PC-3 (cell line): ENCODE measurements at regions not wholly inside any gene's neighbourhood (a gene's known extent, or its start where the extent isn't known, plus 50 kb on each side); places are given as distances from the start of the nearest gene placed in this dataset.

Source experiments
- ATAC-seq: fragments of 200-7000 bp; cut with Tn5 transposase; 2 replicates; pipeline ENCODE4 v1.9.1; 2020; ENCODE audit warnings: mild to moderate bottlenecking, moderate library complexity
- BruUV-seq: library from RNA; stranded (reverse); fragments of 400-500 nt; replicated peaks from 2 replicates; lab custom pipeline; 2021; lab: Mats Ljungman, UMichigan
- CTCF ChIA-PET: fragments of 300-600 bp; sonication (Branson Sonifier 250); formaldehyde crosslinking; loops from one replicate; lab custom pipeline; 2022; ENCODE audit warnings: antibody characterized with exemption; lab: Charles Lee
- POLR2A ChIA-PET: fragments of 300-600 bp; sonication (Branson Sonifier 250); formaldehyde crosslinking; loops from one replicate; lab custom pipeline; 2022; ENCODE audit warnings: antibody characterized with exemption; ENCODE audit not compliant: unreplicated experiment; lab: Charles Lee
- DNase-seq: peaks from one replicate; pipeline ENCODE4 v3.0.0-alpha.2; 2015
- H2AFZ ChIP-seq: fragments of 300-600 bp; sonication (generic); 2 replicates; pipeline ENCODE4 v1.6.0; 2016; ENCODE audit warnings: antibody characterized with exemption, low read length
- H3F3A ChIP-seq: fragments of 300-600 bp; sonication (generic); one replicate; pipeline ENCODE4 v1.6.0; 2017; ENCODE audit warnings: antibody characterized with exemption, low read length, control low read depth, mild to moderate bottlenecking; ENCODE audit not compliant: unreplicated experiment
- H3K27ac ChIP-seq: fragments of 300-600 bp; sonication (generic); 2 replicates; pipeline ENCODE4 v1.5.1; 2016; ENCODE audit warnings: mild to moderate bottlenecking, low read length
- H3K27me3 ChIP-seq: fragments of 300-600 bp; sonication (generic); 2 replicates; pipeline ENCODE4 v1.6.1; 2016; ENCODE audit warnings: low read length, mixed read lengths
- H3K36me3 ChIP-seq: fragments of 300-600 bp; sonication (generic); 2 replicates; pipeline ENCODE4 v1.6.1; 2016; ENCODE audit warnings: low read depth, mixed run types, low read length, mixed read lengths
- H3K4me1 ChIP-seq: fragments of 300-600 bp; sonication (generic); 2 replicates; pipeline ENCODE4 v1.5.1; 2016; ENCODE audit warnings: low read length; ENCODE audit not compliant: insufficient read depth
- H3K4me2 ChIP-seq: fragments of 300-600 bp; sonication (generic); 2 replicates; pipeline ENCODE4 v1.6.0; 2016; ENCODE audit warnings: low read length
- H3K4me3 ChIP-seq: fragments of 300-600 bp; sonication (generic); 2 replicates; pipeline ENCODE4 v1.5.1; 2016; ENCODE audit warnings: mild to moderate bottlenecking, low read length, mixed read lengths
- H3K79me2 ChIP-seq: fragments of 300-600 bp; sonication (generic); 2 replicates; pipeline ENCODE4 v1.6.1; 2017; ENCODE audit warnings: low read length, mixed read lengths
- H3K9ac ChIP-seq: fragments of 300-600 bp; sonication (generic); 2 replicates; pipeline ENCODE4 v1.6.0; 2016; ENCODE audit warnings: mild to moderate bottlenecking, low read length
- H3K9me2 ChIP-seq: fragments of 300-600 bp; sonication (generic); replicated peaks from 2 replicates; pipeline ENCODE4 v1.6.1; 2016; ENCODE audit warnings: mixed run types, low read length, mixed read lengths
- H3K9me3 ChIP-seq: fragments of 300-600 bp; sonication (generic); 2 replicates; pipeline ENCODE4 v1.6.1; 2016; ENCODE audit warnings: low read length, mixed read lengths
- H4K20me1 ChIP-seq: fragments of 300-600 bp; sonication (generic); 2 replicates; pipeline ENCODE4 v1.6.1; 2016; ENCODE audit warnings: low read length, mixed read lengths
- CTCF ChIP-seq: fragments of 300-600 bp; sonication (generic); conservative IDR thresholded peaks from 2 replicates; pipeline ENCODE4 v1.5.1; 2017; ENCODE audit warnings: antibody characterized with exemption, low read depth, mild to moderate bottlenecking, low read length
- EZH2 ChIP-seq: fragments of 300-600 bp; sonication (generic); IDR thresholded peaks from one replicate; pipeline ENCODE4 v1.6.1; 2017; ENCODE audit warnings: antibody characterized with exemption, mild to moderate bottlenecking, low read length; ENCODE audit not compliant: unreplicated experiment
- EZH2phosphoT487 ChIP-seq: fragments of 300-600 bp; sonication (generic); IDR thresholded peaks from 2 replicates; pipeline ENCODE4 v1.6.1; 2018; ENCODE audit warnings: mild to moderate bottlenecking, antibody characterized with exemption, low read length, borderline replicate concordance
- intact Hi-C: fragments of 100-400 bp; cut with micrococcal nuclease; formaldehyde crosslinking; loops from 2 replicates; pipeline ENCODE4 v1.9.0; 2023

GRCh38 chr1:115159958-115160357 is 70.7 kb upstream of the TSPAN2 start:
- H3K4me3 ChIP-seq, result no peak overlapping the region
- no peaks in the 10 kb centered on the region for H3K9me2 ChIP-seq
- no peaks in the 10 kb centered on the region for H3K36me3 ChIP-seq
- no peak overlapping the region for H3K27ac ChIP-seq
- 0 out of 2 replicates have a peak, but pooled peaks cover 6% of the 10 kb centered on the region for H3K9me3 ChIP-seq
- intact Hi-C loops, result no loop called here
- no peaks in the 10 kb centered on the region for H3K79me2 ChIP-seq
- H4K20me1 ChIP-seq, result no peaks in the 10 kb centered on the region
- ATAC-seq (no peak), DNase-seq (no peak)
- no peak overlapping the region for H3K4me2 ChIP-seq
- no peaks in the 10 kb centered on the region for H3K27me3 ChIP-seq
- TF ChIP-seq EZH2phosphoT487, result no peak
- H3F3A ChIP-seq, result no peaks in the 10 kb centered on the region
- H2AFZ ChIP-seq, result no peak overlapping the region
- H3K4me1 ChIP-seq, result no peaks in the 10 kb centered on the region
- POLR2A ChIA-PET, result no interaction called here
- no peak overlapping the region for H3K9ac ChIP-seq
- no TSS peak for BruUV-seq
- CTCF ChIA-PET, result no interaction called here

GRCh38 chr1:115158181-115158580 is 68.9 kb upstream of the TSPAN2 start:
- BruUV-seq, result no TSS peak
- no peak overlapping the region for H3K4me3 ChIP-seq
- POLR2A ChIA-PET, result no interaction called here
- peak; percentile 39 for DNase-seq
- no peaks in the 10 kb centered on the region for H4K20me1 ChIP-seq
- no peak for TF ChIP-seq EZH2phosphoT487
- no peak for TF ChIP-seq CTCF
- TF ChIP-seq EZH2, result no peak
- H2AFZ ChIP-seq, result no peak overlapping the region
- ATAC-seq, result no peak
- CTCF ChIA-PET, result no interaction called here
- no peaks in the 10 kb centered on the region for H3F3A ChIP-seq
- no peak overlapping the region for H3K4me2 ChIP-seq
- no peaks in the 10 kb centered on the region for H3K79me2 ChIP-seq
- no peaks in the 10 kb centered on the region for H3K27me3 ChIP-seq
- no peaks in the 10 kb centered on the region for H3K4me1 ChIP-seq
- no peaks in the 10 kb centered on the region for H3K9me2 ChIP-seq
- no peak overlapping the region for H3K27ac ChIP-seq
- no peaks in the 10 kb centered on the region for H3K36me3 ChIP-seq
- intact Hi-C loops, result no loop called here
- no peaks in the 10 kb centered on the region for H3K9me3 ChIP-seq
- H3K9ac ChIP-seq, result no peak overlapping the region

- BruUV-seq, result no TSS peak
- Histone ChIP-seq H3K4me3 (no peak overlapping the region), H3K4me2 (no peak overlapping the region), H3K9ac (no peak overlapping the region), H3K27me3 (no peaks in the 10 kb centered on the region), H3K79me2 (no peaks in the 10 kb centered on the region), H2AFZ (no peak overlapping the region), H3K27ac (no peak overlapping the region), H3K9me2 (no peaks in the 10 kb centered on the region), H4K20me1 (no peaks in the 10 kb centered on the region), H3K9me3 (no peaks in the 10 kb centered on the region), H3K36me3 (no peaks in the 10 kb centered on the region), H3K4me1 (no peaks in the 10 kb centered on the region), H3F3A (no peaks in the 10 kb centered on the region)
- POLR2A ChIA-PET, result no interaction called here
- CTCF ChIA-PET, result no interaction called here
- ATAC-seq, result no peak
- no peak for TF ChIP-seq EZH2
- no peak for TF ChIP-seq EZH2phosphoT487
- TF ChIP-seq CTCF, result no peak
- DNase-seq, result no peak
- intact Hi-C loops, result no loop called here
Measured at GRCh38 chr1:115156826-115157468, 67.6 kb upstream of the TSPAN2 start.
